ENCODE measurements at regions not wholly inside any gene's neighbourhood (a gene's known extent, or its start where the extent isn't known, plus 50 kb on each side); places are given as distances from the start of the nearest gene placed in this dataset.

- no peak for TF ChIP-seq POLR2A (IDR thresholded peaks at IDR 0.05)
- TF ChIP-seq, protein P1, sequence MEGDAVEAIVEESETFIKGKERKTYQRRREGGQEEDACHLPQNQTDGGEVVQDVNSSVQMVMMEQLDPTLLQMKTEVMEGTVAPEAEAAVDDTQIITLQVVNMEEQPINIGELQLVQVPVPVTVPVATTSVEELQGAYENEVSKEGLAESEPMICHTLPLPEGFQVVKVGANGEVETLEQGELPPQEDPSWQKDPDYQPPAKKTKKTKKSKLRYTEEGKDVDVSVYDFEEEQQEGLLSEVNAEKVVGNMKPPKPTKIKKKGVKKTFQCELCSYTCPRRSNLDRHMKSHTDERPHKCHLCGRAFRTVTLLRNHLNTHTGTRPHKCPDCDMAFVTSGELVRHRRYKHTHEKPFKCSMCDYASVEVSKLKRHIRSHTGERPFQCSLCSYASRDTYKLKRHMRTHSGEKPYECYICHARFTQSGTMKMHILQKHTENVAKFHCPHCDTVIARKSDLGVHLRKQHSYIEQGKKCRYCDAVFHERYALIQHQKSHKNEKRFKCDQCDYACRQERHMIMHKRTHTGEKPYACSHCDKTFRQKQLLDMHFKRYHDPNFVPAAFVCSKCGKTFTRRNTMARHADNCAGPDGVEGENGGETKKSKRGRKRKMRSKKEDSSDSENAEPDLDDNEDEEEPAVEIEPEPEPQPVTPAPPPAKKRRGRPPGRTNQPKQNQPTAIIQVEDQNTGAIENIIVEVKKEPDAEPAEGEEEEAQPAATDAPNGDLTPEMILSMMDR (IDR thresholded peaks at IDR 0.05), result no peak
- Histone ChIP-seq H3K4me3 (no peak overlapping the region), H3K4me1 (no peaks in the 10 kb centered on the region), H3K36me3 (no peaks in the 10 kb centered on the region), H3K27ac (no peak overlapping the region), H3K9me3 (no peaks in the 10 kb centered on the region), H3K27me3 (peaks cover 0 to 4% of the 10 kb centered on the region in 2 donors)
- no peak for DNase-seq
- intact Hi-C loops (cut with DNase I; ENCODE audit: low total_unique reads), result no loop called here
Measured at GRCh38 chrX:122856205-122856604, 327.9 kb upstream of the GRIA3 start.

- intact Hi-C loops (cut with DNase I; ENCODE audit: low total_unique reads), result no loop called here
- H3K9me3 ChIP-seq, result no peaks in the 10 kb centered on the region
- peaks cover 0 to 4% of the 10 kb centered on the region in 2 donors for H3K27me3 ChIP-seq
- no peaks in the 10 kb centered on the region for H3K4me1 ChIP-seq
- no peak for DNase-seq
- no peak overlapping the region for H3K4me3 ChIP-seq
- H3K36me3 ChIP-seq, result no peaks in the 10 kb centered on the region
- H3K27ac ChIP-seq, result no peak overlapping the region
- TF ChIP-seq, protein P1 (IDR thresholded peaks at IDR 0.05), result no peak
- TF ChIP-seq POLR2A (IDR thresholded peaks at IDR 0.05), result no peak
Measured at GRCh38 chrX:122857734-122858133, 326.3 kb upstream of the GRIA3 start.

DNA sequence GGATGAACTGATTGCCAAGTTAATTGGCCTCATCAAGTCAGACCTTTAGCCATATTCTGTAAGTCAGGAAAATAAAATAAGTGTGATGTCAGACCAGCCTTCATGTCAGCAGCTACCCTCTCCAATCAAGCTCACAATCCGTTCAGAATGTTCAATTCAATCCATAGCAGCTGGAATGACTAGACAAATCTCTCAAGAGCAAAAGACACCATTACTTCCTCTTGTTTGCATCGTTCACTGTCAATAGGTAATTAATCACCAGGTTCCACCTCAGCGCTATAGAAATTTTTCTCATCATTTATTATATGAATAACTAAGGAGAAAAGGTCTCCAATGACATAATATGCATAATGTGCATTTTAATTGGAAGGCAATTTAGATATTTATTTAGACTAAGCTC is 321.0 kb upstream of the GRIA3 start:
- no peaks in the 10 kb centered on the region for H3K36me3 ChIP-seq
- H3K9me3 ChIP-seq, result no peaks in the 10 kb centered on the region
- intact Hi-C loops (cut with DNase I; ENCODE audit: low total_unique reads), result no loop called here
- H3K27me3 ChIP-seq, result peaks cover 0 to 4% of the 10 kb centered on the region in 2 donors
- no peak overlapping the region for H3K4me3 ChIP-seq
- TF ChIP-seq, protein P1 (IDR thresholded peaks at IDR 0.05), result no peak
- no peak for TF ChIP-seq POLR2A (IDR thresholded peaks at IDR 0.05)
- H3K27ac ChIP-seq, result no peak overlapping the region
- no peak for DNase-seq
- no peaks in the 10 kb centered on the region for H3K4me1 ChIP-seq

GRCh38 chrX:122866532-122866931 is 317.5 kb upstream of the GRIA3 start:
- H3K4me1 ChIP-seq, result no peaks in the 10 kb centered on the region
- TF ChIP-seq, protein P1 (IDR thresholded peaks at IDR 0.05), result no peak
- TF ChIP-seq POLR2A (IDR thresholded peaks at IDR 0.05), result no peak
- intact Hi-C loops (cut with DNase I; ENCODE audit: low total_unique reads), result no loop called here
- no peaks in the 10 kb centered on the region for H3K9me3 ChIP-seq
- no peak overlapping the region for H3K27ac ChIP-seq
- H3K4me3 ChIP-seq, result no peak overlapping the region
- no peaks in the 10 kb centered on the region for H3K27me3 ChIP-seq
- H3K36me3 ChIP-seq, result no peaks in the 10 kb centered on the region
- no peak for DNase-seq

DNA sequence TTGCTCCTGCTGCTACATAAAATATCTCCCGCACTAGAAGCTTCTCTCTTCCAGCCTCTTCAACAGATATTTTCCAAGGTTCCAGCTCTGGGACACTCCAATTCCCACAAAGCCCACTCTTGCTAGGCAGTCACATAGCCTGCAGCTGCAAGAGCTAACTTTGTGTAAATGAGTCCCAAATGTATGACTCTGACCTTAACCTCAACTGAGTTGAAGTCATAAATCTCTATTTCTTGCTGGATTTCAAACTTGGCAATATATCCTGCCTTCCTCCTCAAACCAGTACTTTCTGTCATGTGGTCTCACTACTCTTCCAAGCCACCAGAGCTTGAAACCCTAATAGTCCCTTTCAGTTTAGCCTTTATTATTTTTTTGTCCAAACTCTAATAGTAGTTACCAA is 315.4 kb upstream of the GRIA3 start:
- Histone ChIP-seq H3K36me3 (no peaks in the 10 kb centered on the region), H3K9me3 (no peaks in the 10 kb centered on the region), H3K27me3 (no peaks in the 10 kb centered on the region), H3K4me1 (no peaks in the 10 kb centered on the region), H3K27ac (no peak overlapping the region), H3K4me3 (no peak overlapping the region)
- intact Hi-C loops (cut with DNase I; ENCODE audit: low total_unique reads), result no loop called here
- TF ChIP-seq, protein P1 (IDR thresholded peaks at IDR 0.05), result no peak
- TF ChIP-seq POLR2A (IDR thresholded peaks at IDR 0.05), result no peak
- no peak for DNase-seq
